Left cardiac atrium (tissue), 4 donors: ENCODE measurements at regions not wholly inside any gene's neighbourhood (a gene's known extent, or its start where the extent isn't known, plus 50 kb on each side); places are given as distances from the start of the nearest gene placed in this dataset.

Experiments used
- ATAC-seq, 2 donors: fragments of 200-7000 bp; cut with Tn5 transposase; one replicate each; pipeline ENCODE4 v1.9.1; 2020; ENCODE audit warnings: mild to moderate bottlenecking in 2 of 2, moderate library complexity in 2 of 2
- DNase-seq: peaks from one replicate; pipeline ENCODE4 v3.0.0-alpha.2; 2020
- intact Hi-C, 2 donors: fragments of 100-400 bp; cut with DNase I; formaldehyde crosslinking; loops; one replicate each; pipeline versions ENCODE4 v1.14.1 to v1.15.1; 2022 to 2023
- donor health status: DM: no; HTN: yes; CAD: no.
- donor health status: DM: no; HTN: yes; CAD: no; lungs with severe emphysema.
- donor health status: DM: yes; HTN: yes; CAD: no.
- donor health status: Dilated cardiomyopathy.

- intact Hi-C loops = no loop called here
- ATAC-seq = no peak
- DNase-seq = no peak
Measured at GRCh38 chr2:8198766-8199382, 483.0 kb upstream of the ID2 start.

- ATAC-seq = no peak
- DNase-seq = no peak
- intact Hi-C loops = no loop called here
Measured at GRCh38 chr2:8202132-8202531, 479.7 kb upstream of the ID2 start.

- DNase-seq (no peak), ATAC-seq (peak; percentile 67 to 71)
- intact Hi-C loops = no loop called here
Measured at GRCh38 chr2:8203364-8203763, 478.5 kb upstream of the ID2 start.

- ATAC-seq (peak in 1 of 2 donors; percentile 30), DNase-seq (no peak)
- intact Hi-C loops = no loop called here
Measured at GRCh38 chr2:8204711-8205110, 477.1 kb upstream of the ID2 start.

- intact Hi-C loops = no loop called here
- DNase-seq (no peak), ATAC-seq (no peak)
Measured at GRCh38 chr2:8209494-8209893, 472.4 kb upstream of the ID2 start.

GRCh38 chr2:8211384-8211783 lies 470.5 kb upstream of the ID2 start:
- no peak for DNase-seq

GRCh38 chr2:8212239-8212638 lies 469.6 kb upstream of the ID2 start:
- DNase-seq = no peak
- intact Hi-C loops = no loop called here
- ATAC-seq = no peak

More at GRCh38 chr2:8211384-8211783, 470.5 kb upstream of the ID2 start:
- intact Hi-C loops = no loop called here
- no peak for ATAC-seq

- intact Hi-C loops = no loop called here
- no peak for ATAC-seq
Measured at GRCh38 chr2:8214036-8214615, 467.7 kb upstream of the ID2 start.

GRCh38 chr2:8215159-8215863 lies 466.5 kb upstream of the ID2 start:
- ATAC-seq = no peak
- DNase-seq = no peak
- intact Hi-C loops = no loop called here

More at GRCh38 chr2:8214036-8214615, 467.7 kb upstream of the ID2 start:
- no peak for DNase-seq

- peak in 1 of 2 donors; percentile 7 for ATAC-seq
- no peak for DNase-seq
- intact Hi-C loops = no loop called here
Measured at GRCh38 chr2:8215982-8216381, 465.9 kb upstream of the ID2 start.

- ATAC-seq (peak in 1 of 2 donors; percentile 28), DNase-seq (no peak)
- intact Hi-C loops = no loop called here
Measured at GRCh38 chr2:8216397-8216796, 465.5 kb upstream of the ID2 start.

- DNase-seq = no peak
- intact Hi-C loops = no loop called here
- ATAC-seq = no peak
Measured at GRCh38 chr2:8217468-8218030, 464.3 kb upstream of the ID2 start.

GRCh38 chr2:8219096-8219495 lies 462.8 kb upstream of the ID2 start:
- ATAC-seq (no peak), DNase-seq (no peak)
- intact Hi-C loops = no loop called here

GRCh38 chr2:8219631-8220355 lies 462.1 kb upstream of the ID2 start:
- peak; percentile 92 to 95 for ATAC-seq
- intact Hi-C loops = loop anchor here (5.0 to 10.0 kb wide), 2 partner anchors 217 to 465 kb away; partner anchors contain the start of gene ID2 (in 1 of the 2)

GRCh38 chr2:8222979-8223694 lies 458.7 kb upstream of the ID2 start:
- DNase-seq = no peak
- ATAC-seq = no peak
- intact Hi-C loops = loop anchor here (5.0 to 10.0 kb wide), 2 partner anchors 221 to 462 kb away; partner anchors contain the start of gene ID2 (in 1 of the 2)

More at GRCh38 chr2:8219631-8220355, 462.1 kb upstream of the ID2 start:
- peak; percentile 72 for DNase-seq

GRCh38 chr2:8223695-8224346 lies 458.0 kb upstream of the ID2 start:
- ATAC-seq (no peak), DNase-seq (no peak)
- intact Hi-C loops = loop anchor here (5.0 to 10.0 kb wide), 2 partner anchors 222 to 461 kb away; partner anchors contain the start of gene ID2 (in 1 of the 2)

GRCh38 chr2:8224347-8225190 lies 457.3 kb upstream of the ID2 start:
- DNase-seq (no peak), ATAC-seq (no peak)
- intact Hi-C loops = loop anchor here (5.0 to 10.0 kb wide), 2 partner anchors 222 to 460 kb away; partner anchors contain the start of gene ID2 (in 1 of the 2)
